ENCODE measurements at regions not wholly inside any gene's neighbourhood (a gene's known extent, or its start where the extent isn't known, plus 50 kb on each side); places are given as distances from the start of the nearest gene placed in this dataset.

- ChIA-PET CTCF (no interaction called here), POLR2A (no interaction called here)
- Histone ChIP-seq H3K36me3 (replicated peaks in 1 of 2; ENCODE audit: control insufficient read depth in 1 of 2, insufficient read depth in 2 of 2, low read length in 1 of 2) (no peaks in the 10 kb centered on the region), H2AFZ (ENCODE audit: low read depth) (no peak overlapping the region), H3K4me2 (no peak overlapping the region), H3K9me3 (no peaks in the 10 kb centered on the region), H4K20me1 (ENCODE audit: insufficient read depth) (no peaks in the 10 kb centered on the region), H3K27ac (ENCODE audit: low read depth in 2 of 2, low read length in 1 of 2) (no peak overlapping the region; a peak in 1 of 4 replicates), H3F3A (replicated peaks; ENCODE audit: insufficient read depth) (no peaks in the 10 kb centered on the region), H3K27me3 (ENCODE audit: insufficient read depth) (no peaks in the 10 kb centered on the region), H3K79me2 (ENCODE audit: insufficient read depth) (no peaks in the 10 kb centered on the region), H3K9ac (no peak overlapping the region), H3K4me3 (ENCODE audit: low read depth in 2 of 2, low read length in 1 of 2) (no peak overlapping the region), H3K9me2 (no peaks in the 10 kb centered on the region), H3K4me1 (ENCODE audit: control insufficient read depth in 1 of 2, insufficient read depth in 2 of 2, low read depth in 1 of 2, low read length in 1 of 2) (peaks cover 0 to 12% of the 10 kb centered on the region in 2 experiments; a peak in 2 of 4 replicates)
- 29% methylated on average over 1 of the region's 1 CpG for WGBS (ENCODE audit: low lambda C conversion rate)
- no peak for TF ChIP-seq FOXJ3 (CRISPR knock-in tag; IDR thresholded peaks at IDR 0.05)
- TF ChIP-seq RXRA (IDR thresholded peaks at IDR 0.05; ENCODE audit: borderline replicate concordance, low read depth): no peak
- no peak for TF ChIP-seq USF1 (IDR thresholded peaks at IDR 0.05; ENCODE audit: borderline replicate concordance, low read depth)
- TF ChIP-seq SIN3A (IDR thresholded peaks at IDR 0.05; ENCODE audit: borderline replicate concordance, low read depth, low read length): no peak
- no peak for TF ChIP-seq ELF1 (IDR thresholded peaks at IDR 0.05)
- no peak for TF ChIP-seq POLR2AphosphoS5 (IDR thresholded peaks at IDR 0.05; ENCODE audit: low read depth, low read length)
- no peak for TF ChIP-seq USF2 (IDR thresholded peaks at IDR 0.05; ENCODE audit: borderline replicate concordance, low read depth, low read length)
- no peak for TF ChIP-seq REST (IDR thresholded peaks at IDR 0.05; ENCODE audit: low read depth, low read length)
- no peak for TF ChIP-seq GATA2 (CRISPR knock-in tag; IDR thresholded peaks at IDR 0.05)
- TF ChIP-seq TCF12 (IDR thresholded peaks at IDR 0.05): no peak
- TF ChIP-seq NRF1 (IDR thresholded peaks at IDR 0.05; ENCODE audit: low read depth, low read length): no peak
- TF ChIP-seq RCOR1 (IDR thresholded peaks at IDR 0.05; ENCODE audit: low read length): no peak
- no peak for TF ChIP-seq FOSL2 (IDR thresholded peaks at IDR 0.05; ENCODE audit: borderline replicate concordance, low read depth)
- TF ChIP-seq RFX5 (IDR thresholded peaks at IDR 0.05; ENCODE audit: low read length): no peak
- no peak for TF ChIP-seq ZBTB33 (IDR thresholded peaks at IDR 0.05; ENCODE audit: borderline replicate concordance, low read depth)
- TF ChIP-seq GABPA (IDR thresholded peaks at IDR 0.05; ENCODE audit: low read depth): no peak
- no peak for TF ChIP-seq NFIC (IDR thresholded peaks at IDR 0.05; ENCODE audit: borderline replicate concordance)
- no peak for DNase-seq
These were observed 561.9 kb upstream of the ANO5 start for GRCh38 chr11:21630934-21631478.
